HT1080 (cell line): ENCODE measurements at regions not wholly inside any gene's neighbourhood (a gene's known extent, or its start where the extent isn't known, plus 50 kb on each side); places are given as distances from the start of the nearest gene placed in this dataset.
"Not testable (repeated sequence)": the region's sequence is repeated elsewhere in the genome, so short reads cannot be mapped to it uniquely, and the experiment has no call there.

Experiments
- DNase-seq: peaks from one replicate; pipeline ENCODE4 v3.0.0-alpha.2; 2015; ENCODE audit warnings: low read depth

- no peak for DNase-seq
These were observed 214.7 kb upstream of the INTU start for GRCh38 chr4:127417885-127418535.

DNA sequence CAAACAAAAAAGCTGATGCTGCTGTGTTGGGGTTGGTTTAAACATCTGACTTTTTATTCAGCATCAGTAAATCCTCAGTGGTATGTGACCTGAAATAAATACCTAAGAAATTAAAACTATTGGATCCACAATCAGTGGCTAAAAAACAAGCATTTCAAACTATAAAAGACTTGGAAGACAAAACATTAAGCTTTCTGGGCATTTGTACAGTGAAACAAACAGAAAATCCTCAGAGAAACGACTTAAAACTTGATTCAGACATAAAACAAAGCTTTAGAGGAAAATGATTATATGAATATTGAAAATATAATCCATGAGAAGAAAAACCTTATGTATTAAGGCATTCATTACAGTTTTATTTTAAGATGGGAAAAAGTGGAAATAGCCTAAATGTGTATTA, 213.3 kb upstream of the INTU start:
- no peak for DNase-seq

DNA sequence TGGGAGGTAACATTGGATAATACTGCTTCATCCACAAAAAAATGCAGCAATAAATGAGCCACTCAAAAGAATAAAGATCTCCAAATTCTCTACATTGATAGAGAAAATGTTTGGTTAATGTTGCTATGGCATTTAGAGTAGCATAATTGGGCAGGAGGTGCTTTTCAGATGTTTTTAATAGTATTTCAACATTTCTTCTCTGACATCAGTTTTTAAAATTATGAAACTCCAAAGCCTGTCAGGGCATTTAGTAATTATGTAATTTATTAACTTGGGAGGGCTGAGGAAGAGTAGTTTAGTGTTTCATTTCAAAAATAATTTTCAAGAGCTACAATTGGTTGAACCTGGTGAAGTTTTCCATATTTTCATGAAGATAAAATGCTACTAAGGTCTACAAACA, 211.3 kb upstream of the INTU start:
- DNase-seq: no peak

GRCh38 chr4:127425202-127425845, 207.4 kb upstream of the INTU start:
- no peak for DNase-seq

DNA sequence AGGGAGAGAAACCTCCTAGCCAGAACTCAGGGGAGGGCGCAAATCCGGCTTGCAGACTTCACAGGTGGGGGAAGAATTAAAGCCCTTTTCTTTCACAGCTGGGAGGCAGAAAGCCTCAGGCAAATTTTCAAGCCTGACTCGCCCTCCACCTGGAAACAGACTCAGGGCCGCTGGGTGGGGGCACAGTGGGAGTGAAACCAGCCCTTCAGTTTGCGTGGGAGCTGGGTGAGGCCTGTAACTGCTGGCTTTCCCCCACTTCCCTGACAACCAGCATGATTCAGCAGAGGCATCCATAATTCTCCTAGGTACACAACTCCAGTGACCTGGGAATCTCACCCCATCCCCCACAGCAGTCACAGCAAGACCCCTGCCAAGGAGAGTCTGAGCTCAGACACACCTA, 206.9 kb upstream of the INTU start:
- DNase-seq: no peak

- DNase-seq: no peak
These were observed 191.2 kb upstream of the INTU start for GRCh38 chr4:127441571-127441970.

DNA sequence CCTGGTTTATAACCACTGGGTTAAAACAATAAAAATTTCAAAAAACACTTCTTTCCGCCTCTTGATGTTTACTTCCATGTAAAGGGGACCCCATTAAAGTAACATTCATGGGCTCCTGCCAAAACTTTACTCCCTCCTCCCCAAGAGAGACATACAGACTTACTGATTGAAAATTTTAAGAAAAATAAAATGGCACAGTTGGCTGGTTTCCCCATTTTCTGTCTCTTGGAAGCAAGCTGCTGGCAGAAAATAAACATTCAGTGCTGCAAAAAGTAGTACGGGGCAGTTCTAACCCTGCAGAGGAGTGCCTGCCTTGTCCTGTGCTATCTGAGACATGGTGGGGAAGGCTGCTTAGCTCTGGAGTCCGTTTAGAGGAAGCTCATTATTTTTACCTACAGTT, 187.3 kb upstream of the INTU start:
- DNase-seq: no peak

- DNase-seq: no peak
These were observed 186.3 kb upstream of the INTU start for GRCh38 chr4:127446427-127446885.

DNA sequence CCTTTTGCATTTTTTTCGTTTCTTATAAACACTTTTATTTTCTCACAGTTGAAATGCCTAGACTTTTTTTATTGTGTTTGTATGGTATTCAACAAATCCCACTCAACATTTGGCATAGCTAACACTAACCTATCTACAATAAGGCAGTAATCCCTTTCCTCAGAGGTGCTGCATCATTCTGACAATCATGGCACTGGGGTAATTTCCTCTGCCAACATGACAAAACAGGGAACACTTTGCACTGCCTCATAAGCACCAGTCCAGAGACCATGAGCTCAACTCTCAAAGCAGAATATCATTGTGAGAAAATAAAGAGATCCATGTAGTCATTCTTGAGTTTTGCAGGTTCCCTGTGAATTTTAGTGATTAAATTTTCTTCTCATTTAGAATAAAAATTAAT, 183.8 kb upstream of the INTU start:
- no peak for DNase-seq

DNA sequence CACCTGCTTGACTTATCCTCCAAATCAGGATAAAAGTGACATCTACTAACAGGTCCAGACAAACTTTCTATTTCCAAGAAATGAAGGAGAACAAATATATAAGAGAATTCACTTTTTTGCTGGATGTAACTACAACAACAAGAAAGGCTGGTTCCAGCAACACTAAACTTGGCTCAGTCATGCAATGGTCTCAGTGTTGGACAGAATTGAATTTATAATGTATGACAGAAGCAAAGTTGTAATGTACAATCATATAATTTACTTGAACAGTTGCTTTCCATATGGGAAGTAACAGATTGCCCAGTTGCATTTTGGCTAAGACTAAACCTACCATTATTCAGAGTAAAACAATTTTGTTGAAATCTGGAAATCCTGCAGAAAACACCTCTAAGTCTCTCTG, 183.3 kb upstream of the INTU start:
- no peak for DNase-seq

GRCh38 chr4:127450276-127450675, 182.5 kb upstream of the INTU start:
- no peak for DNase-seq

DNA sequence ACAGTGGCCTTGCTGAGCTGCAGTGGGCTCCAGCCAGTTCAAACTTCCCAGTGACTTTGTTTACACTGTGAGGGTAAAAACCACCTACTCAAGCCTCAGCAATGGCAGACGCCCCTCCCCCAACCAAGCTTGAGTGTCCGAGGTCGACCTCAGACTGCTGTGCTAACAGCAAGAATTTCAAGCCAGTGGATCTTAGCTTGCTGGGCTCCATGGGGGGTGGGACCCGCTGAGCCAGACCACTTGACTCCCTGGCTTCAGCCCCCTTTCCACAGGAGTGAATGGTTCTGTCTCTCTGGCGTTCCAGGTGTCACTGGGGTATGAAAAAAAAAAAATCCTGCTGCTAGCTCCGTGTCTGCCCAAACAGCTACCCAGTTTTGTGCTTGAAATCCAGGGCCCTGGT, 168.9 kb upstream of the INTU start:
- no peak for DNase-seq

GRCh38 chr4:127469542-127469941, 163.2 kb upstream of the INTU start:
- DNase-seq: no peak

- DNase-seq: no peak
These were observed 162.6 kb upstream of the INTU start for GRCh38 chr4:127469959-127470809.

DNA sequence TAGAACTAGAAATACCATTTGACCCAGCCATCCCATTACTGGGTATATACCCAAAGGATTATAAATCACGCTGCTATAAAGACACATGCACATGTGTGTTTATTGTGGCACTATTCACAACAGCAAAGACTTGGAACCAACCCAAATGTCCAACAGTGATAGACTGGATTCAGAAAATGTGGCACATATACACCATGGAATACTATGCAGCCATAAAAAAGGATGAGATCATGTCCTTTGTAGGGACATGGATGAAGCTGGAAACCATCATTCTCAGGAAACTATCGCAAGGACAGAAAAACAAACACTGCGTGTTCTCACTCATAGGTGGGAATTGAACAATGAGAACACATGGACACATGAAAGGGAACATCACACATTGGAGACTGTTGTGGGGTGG, 154.5 kb upstream of the INTU start:
- not testable (repeated sequence) for DNase-seq

GRCh38 chr4:127479031-127479622, 153.6 kb upstream of the INTU start:
- no peak for DNase-seq

DNA sequence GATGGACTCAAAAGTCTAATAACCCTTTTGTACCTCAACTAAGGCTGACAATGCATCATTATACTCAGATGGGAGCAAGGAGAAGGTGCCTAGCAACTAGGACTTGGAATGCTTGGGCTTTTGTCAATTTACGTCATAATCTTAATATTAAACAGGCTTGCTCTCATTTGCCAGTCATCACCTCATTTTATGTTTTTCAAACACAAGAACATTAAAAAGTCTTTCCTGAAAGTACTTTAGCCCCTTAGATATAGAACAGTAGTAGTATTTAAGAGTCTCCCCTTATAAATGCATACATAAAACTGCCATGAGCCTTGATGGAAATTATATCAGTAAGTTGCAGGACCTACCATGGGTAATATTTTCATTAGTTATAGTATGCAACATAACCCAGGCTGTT, 150.7 kb upstream of the INTU start:
- DNase-seq: no peak

- no peak for DNase-seq
These were observed 148.6 kb upstream of the INTU start for GRCh38 chr4:127484117-127484516.

DNA sequence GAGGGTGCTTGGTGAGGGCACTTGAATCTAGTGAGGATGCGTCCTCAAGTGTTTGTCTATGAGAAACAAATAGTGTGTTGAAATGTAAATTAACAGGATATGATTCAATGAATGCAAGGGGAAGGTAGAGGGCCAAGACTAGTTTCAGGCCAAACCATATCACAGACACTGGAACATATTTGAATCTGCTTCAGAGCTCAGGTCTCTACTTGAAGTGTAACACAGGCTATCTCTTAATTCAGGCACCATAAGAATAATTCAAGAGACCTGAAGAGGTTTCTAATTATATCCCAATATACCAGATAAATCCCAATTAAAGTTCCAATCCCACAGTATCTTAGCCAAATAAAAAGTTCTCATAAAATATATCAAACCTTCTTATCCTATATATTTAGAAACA, 146.5 kb upstream of the INTU start:
- no peak for DNase-seq

DNA sequence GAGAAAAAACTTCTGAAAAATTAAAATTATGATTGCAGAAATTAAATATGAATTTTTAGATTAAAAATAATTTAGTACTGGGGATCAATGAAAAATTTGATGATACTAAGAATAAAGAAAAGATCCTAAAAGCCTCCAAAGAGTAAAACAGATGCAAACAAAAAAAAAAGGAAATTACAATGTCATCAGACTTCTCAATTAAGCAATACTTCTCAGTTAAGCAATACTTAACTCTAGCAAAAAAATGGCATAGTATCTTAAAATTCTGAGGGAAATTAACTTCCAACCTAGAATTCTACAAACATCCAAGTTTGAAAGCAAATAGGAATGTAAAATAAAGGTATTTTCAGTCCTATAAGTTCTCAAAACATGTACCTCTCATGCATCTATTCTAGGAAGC, 141.2 kb upstream of the INTU start:
- DNase-seq: no peak

- DNase-seq: not testable (repeated sequence)
These were observed 135.9 kb upstream of the INTU start for GRCh38 chr4:127496875-127497274.

DNA sequence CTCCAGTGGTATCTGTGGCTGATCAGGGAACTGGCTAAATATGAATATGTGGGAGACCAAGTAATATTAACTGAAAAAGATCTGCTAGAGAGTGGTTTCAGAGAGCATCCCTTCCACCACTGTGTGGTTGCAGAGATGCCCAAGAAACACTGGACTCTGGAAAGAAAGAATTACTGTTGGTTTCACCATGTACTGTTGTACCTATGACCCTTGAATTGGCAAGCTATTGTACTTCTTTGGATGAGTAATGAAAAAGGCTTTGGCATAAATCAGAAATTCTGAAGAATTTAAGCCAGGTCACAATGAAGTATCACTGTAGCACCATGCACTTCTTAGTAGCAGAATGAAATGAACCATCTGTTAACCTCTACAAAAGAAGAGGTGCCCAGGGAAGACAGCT, 134.4 kb upstream of the INTU start:
- DNase-seq: no peak
